ENCODE measurements at regions not wholly inside any gene's neighbourhood (a gene's known extent, or its start where the extent isn't known, plus 50 kb on each side); places are given as distances from the start of the nearest gene placed in this dataset.
"Not testable (repeated sequence)": the region's sequence is repeated elsewhere in the genome, so short reads cannot be mapped to it uniquely, and the experiment has no call there.

- Histone ChIP-seq H3K4me1 (ENCODE audit: control insufficient read depth in 1 of 2, low read depth in 2 of 2) (no peaks in the 10 kb centered on the region), H3K27ac (no peak overlapping the region), H3K36me3 (no peaks in the 10 kb centered on the region), H3K27me3 (replicated peaks; ENCODE audit: insufficient read depth) (no peaks in the 10 kb centered on the region), H3K4me3 (no peak overlapping the region), H3K9me3 (no peaks in the 10 kb centered on the region)
- no peak for ATAC-seq (ENCODE audit: insufficient number of reproducible peaks, low FRiP score, low read depth)
- TF ChIP-seq, protein P1, sequence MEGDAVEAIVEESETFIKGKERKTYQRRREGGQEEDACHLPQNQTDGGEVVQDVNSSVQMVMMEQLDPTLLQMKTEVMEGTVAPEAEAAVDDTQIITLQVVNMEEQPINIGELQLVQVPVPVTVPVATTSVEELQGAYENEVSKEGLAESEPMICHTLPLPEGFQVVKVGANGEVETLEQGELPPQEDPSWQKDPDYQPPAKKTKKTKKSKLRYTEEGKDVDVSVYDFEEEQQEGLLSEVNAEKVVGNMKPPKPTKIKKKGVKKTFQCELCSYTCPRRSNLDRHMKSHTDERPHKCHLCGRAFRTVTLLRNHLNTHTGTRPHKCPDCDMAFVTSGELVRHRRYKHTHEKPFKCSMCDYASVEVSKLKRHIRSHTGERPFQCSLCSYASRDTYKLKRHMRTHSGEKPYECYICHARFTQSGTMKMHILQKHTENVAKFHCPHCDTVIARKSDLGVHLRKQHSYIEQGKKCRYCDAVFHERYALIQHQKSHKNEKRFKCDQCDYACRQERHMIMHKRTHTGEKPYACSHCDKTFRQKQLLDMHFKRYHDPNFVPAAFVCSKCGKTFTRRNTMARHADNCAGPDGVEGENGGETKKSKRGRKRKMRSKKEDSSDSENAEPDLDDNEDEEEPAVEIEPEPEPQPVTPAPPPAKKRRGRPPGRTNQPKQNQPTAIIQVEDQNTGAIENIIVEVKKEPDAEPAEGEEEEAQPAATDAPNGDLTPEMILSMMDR (IDR thresholded peaks at IDR 0.05) = no peak
- DNase-seq (ENCODE audit: low spot score) = no peak
These were observed 186.8 kb downstream of the FRK start for GRCh38 chr6:115873901-115874300.

DNA sequence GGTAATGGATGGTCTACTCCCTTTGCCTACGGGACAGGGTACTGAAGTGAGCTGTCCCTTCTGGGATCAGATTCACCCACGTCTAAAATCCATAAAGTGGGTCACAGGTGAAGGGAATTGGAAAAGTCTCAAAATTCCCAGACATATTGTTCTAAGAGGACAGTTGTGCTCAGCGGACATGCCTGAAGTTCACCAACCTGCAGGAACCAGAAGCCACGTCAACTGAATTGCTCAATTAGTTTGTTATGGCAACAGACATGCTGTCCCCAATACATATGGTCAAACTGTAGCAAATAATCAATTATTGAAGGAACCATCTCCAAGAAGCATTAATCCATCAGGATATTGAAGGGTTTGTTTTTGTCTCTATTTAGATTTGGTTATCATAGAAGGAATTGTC, 190.2 kb downstream of the FRK start:
- Histone ChIP-seq H3K9me3 (no peaks in the 10 kb centered on the region), H3K36me3 (no peaks in the 10 kb centered on the region), H3K4me1 (ENCODE audit: control insufficient read depth in 1 of 2, low read depth in 2 of 2) (no peaks in the 10 kb centered on the region), H3K27me3 (replicated peaks; ENCODE audit: insufficient read depth) (no peaks in the 10 kb centered on the region), H3K27ac (no peak overlapping the region), H3K4me3 (no peak overlapping the region)
- DNase-seq (ENCODE audit: low spot score) = no peak
- TF ChIP-seq, protein P1 (IDR thresholded peaks at IDR 0.05) = no peak
- no peak for ATAC-seq (ENCODE audit: insufficient number of reproducible peaks, low FRiP score, low read depth)

DNA sequence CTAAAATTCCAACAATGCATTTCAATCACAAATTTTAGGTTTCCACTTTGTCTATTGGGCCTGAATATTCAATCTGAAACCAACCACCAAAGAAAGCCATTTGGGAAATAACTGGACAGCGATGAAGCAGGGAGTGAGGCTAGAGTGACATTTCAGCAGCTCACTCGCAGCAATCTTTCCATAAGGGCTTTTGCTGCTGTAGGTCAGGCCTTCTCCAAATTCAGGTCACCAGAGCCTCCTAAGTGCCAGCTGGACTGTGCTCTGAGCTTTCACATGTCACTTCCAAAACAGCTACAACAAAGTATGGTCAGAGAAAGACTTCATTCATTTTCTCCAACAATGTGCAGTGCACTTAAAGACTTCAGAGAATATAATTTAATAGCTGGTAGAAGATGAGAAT, 194.8 kb downstream of the FRK start:
- ATAC-seq (ENCODE audit: insufficient number of reproducible peaks, low FRiP score, low read depth) = no peak
- Histone ChIP-seq H3K36me3 (no peaks in the 10 kb centered on the region), H3K4me3 (no peak overlapping the region), H3K9me3 (no peaks in the 10 kb centered on the region), H3K27me3 (replicated peaks; ENCODE audit: insufficient read depth) (no peaks in the 10 kb centered on the region), H3K4me1 (ENCODE audit: control insufficient read depth in 1 of 2, low read depth in 2 of 2) (no peaks in the 10 kb centered on the region), H3K27ac (no peak overlapping the region)
- TF ChIP-seq, protein P1 (IDR thresholded peaks at IDR 0.05) = no peak
- DNase-seq (ENCODE audit: low spot score) = no peak

DNA sequence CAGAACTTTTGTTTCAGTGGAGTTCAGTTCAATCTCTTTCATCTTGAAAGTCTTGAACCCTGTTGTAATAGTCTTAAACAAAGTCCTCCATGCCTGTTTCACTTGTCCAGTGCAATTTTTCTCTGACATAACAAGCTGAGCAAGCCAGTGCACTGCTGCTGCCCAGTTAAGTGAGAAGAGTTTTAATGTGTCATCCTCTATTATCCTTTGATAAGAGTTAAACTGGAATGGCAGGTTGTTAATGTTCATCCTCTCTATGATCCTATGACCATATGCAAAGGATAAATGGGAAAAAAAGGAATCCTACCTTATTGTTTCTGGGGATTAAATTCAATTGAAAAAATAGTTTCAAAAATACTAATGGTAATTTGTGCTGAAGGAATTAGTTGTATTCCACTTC, 197.5 kb downstream of the FRK start:
- H3K36me3 ChIP-seq = no peaks in the 10 kb centered on the region
- no peaks in the 10 kb centered on the region for H3K27me3 ChIP-seq (replicated peaks; ENCODE audit: insufficient read depth)
- H3K27ac ChIP-seq = no peak overlapping the region
- TF ChIP-seq, protein P1 (IDR thresholded peaks at IDR 0.05) = no peak
- DNase-seq (ENCODE audit: low spot score) (no peak), ATAC-seq (ENCODE audit: insufficient number of reproducible peaks, low FRiP score, low read depth) (no peak)
- H3K4me3 ChIP-seq = no peak overlapping the region
- H3K4me1 ChIP-seq (ENCODE audit: control insufficient read depth in 1 of 2, low read depth in 2 of 2) = no peaks in the 10 kb centered on the region
- no peaks in the 10 kb centered on the region for H3K9me3 ChIP-seq

- H3K9me3 ChIP-seq; DNase-seq (ENCODE audit: low spot score); H3K27me3 ChIP-seq (replicated peaks; ENCODE audit: insufficient read depth); H3K36me3 ChIP-seq; H3K27ac ChIP-seq; ATAC-seq (ENCODE audit: insufficient number of reproducible peaks, low FRiP score, low read depth); H3K4me1 ChIP-seq (ENCODE audit: control insufficient read depth in 1 of 2, low read depth in 2 of 2); H3K4me3 ChIP-seq: not testable (repeated sequence)
These were observed 199.0 kb downstream of the FRK start for GRCh38 chr6:115861658-115862057.

GRCh38 chr6:115859577-115859976, 201.1 kb downstream of the FRK start:
- not testable (repeated sequence) for H3K9me3 ChIP-seq; DNase-seq (ENCODE audit: low spot score); ATAC-seq (ENCODE audit: insufficient number of reproducible peaks, low FRiP score, low read depth)

More at GRCh38 chr6:115859577-115859976, 201.1 kb downstream of the FRK start:
- H3K4me3 ChIP-seq; H3K4me1 ChIP-seq (ENCODE audit: control insufficient read depth in 1 of 2, low read depth in 2 of 2); H3K27me3 ChIP-seq (replicated peaks; ENCODE audit: insufficient read depth); H3K27ac ChIP-seq; H3K36me3 ChIP-seq: not testable (repeated sequence)

Measured in thoracic aorta (tissue), 2 donors.